Dedifferentiated amniotic fluid mesenchymal stem cell (primary cell): ENCODE measurements at regions not wholly inside any gene's neighbourhood (a gene's known extent, or its start where the extent isn't known, plus 50 kb on each side); places are given as distances from the start of the nearest gene placed in this dataset.
"Not testable (repeated sequence)": the region's sequence is repeated elsewhere in the genome, so short reads cannot be mapped to it uniquely, and the experiment has no call there.

Experiments used
- DNase-seq: peaks from one replicate; pipeline ENCODE4 v3.0.0-alpha.2; 2016; ENCODE audit errors: extremely low spot score

GRCh38 chr1:105585791-105586190, 1470.7 kb upstream of the PRMT6 start:
- no peak for DNase-seq

- DNase-seq = no peak
These were observed 1464.8 kb upstream of the PRMT6 start for GRCh38 chr1:105591681-105592080.

- DNase-seq = peak; percentile 28
These were observed 1447.8 kb upstream of the PRMT6 start for GRCh38 chr1:105608713-105609112.

- DNase-seq = no peak
These were observed 1430.0 kb upstream of the PRMT6 start for GRCh38 chr1:105626276-105626987.

- DNase-seq = not testable (repeated sequence)
These were observed 1425.2 kb upstream of the PRMT6 start for GRCh38 chr1:105631153-105631744.

- DNase-seq = no peak
These were observed 1423.9 kb upstream of the PRMT6 start for GRCh38 chr1:105632342-105633196.

- no peak for DNase-seq
These were observed 1420.4 kb upstream of the PRMT6 start for GRCh38 chr1:105636052-105636451.

- DNase-seq = no peak
These were observed 1415.1 kb upstream of the PRMT6 start for GRCh38 chr1:105641407-105641806.

- no peak for DNase-seq
These were observed 1404.4 kb upstream of the PRMT6 start for GRCh38 chr1:105652109-105652508.

- DNase-seq = no peak
These were observed 1401.4 kb upstream of the PRMT6 start for GRCh38 chr1:105655032-105655431.

GRCh38 chr1:105664495-105664894, 1392.0 kb upstream of the PRMT6 start:
- DNase-seq = no peak

- no peak for DNase-seq
These were observed 1378.1 kb upstream of the PRMT6 start for GRCh38 chr1:105678334-105678733.

GRCh38 chr1:105684714-105685113, 1371.8 kb upstream of the PRMT6 start:
- no peak for DNase-seq

GRCh38 chr1:105686026-105686425, 1370.4 kb upstream of the PRMT6 start:
- no peak for DNase-seq

- DNase-seq = no peak
These were observed 1369.4 kb upstream of the PRMT6 start for GRCh38 chr1:105686874-105687690.

- DNase-seq = no peak
These were observed 1355.8 kb upstream of the PRMT6 start for GRCh38 chr1:105700723-105701122.

GRCh38 chr1:105724286-105724685, 1332.2 kb upstream of the PRMT6 start:
- DNase-seq = no peak

GRCh38 chr1:105730701-105731100, 1325.8 kb upstream of the PRMT6 start:
- DNase-seq = no peak

- no peak for DNase-seq
These were observed 1320.1 kb upstream of the PRMT6 start for GRCh38 chr1:105736349-105736748.

GRCh38 chr1:105779727-105780126, 1276.7 kb upstream of the PRMT6 start:
- DNase-seq = no peak

GRCh38 chr1:105785021-105785420, 1271.5 kb upstream of the PRMT6 start:
- no peak for DNase-seq
